ENCODE measurements at regions not wholly inside any gene's neighbourhood (a gene's known extent, or its start where the extent isn't known, plus 50 kb on each side); places are given as distances from the start of the nearest gene placed in this dataset.

DNA sequence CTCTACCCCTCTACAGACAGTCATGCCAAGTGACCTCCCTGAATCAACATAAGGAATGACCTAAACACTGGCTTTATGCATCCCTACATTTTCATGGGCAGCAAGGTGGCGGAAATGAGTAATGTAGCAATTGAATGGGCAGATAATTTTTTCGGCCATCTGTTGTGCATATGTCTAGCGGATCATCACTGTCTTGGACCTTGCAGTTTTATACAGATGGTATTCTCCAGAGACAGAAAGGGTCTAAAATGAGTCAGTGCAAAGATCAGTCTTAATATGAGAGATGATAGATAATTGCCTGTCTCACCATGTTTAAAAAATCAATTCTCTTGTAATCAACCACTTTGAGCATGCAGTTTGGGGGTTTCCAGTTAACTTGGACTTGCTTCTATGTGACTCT is 177.3 kb upstream of the DKK2 start:
- TF ChIP-seq EZH2 (IDR thresholded peaks at IDR 0.05; ENCODE audit: borderline replicate concordance, low read depth, low read length, severe bottlenecking) = no peak
- TF ChIP-seq, protein P1, sequence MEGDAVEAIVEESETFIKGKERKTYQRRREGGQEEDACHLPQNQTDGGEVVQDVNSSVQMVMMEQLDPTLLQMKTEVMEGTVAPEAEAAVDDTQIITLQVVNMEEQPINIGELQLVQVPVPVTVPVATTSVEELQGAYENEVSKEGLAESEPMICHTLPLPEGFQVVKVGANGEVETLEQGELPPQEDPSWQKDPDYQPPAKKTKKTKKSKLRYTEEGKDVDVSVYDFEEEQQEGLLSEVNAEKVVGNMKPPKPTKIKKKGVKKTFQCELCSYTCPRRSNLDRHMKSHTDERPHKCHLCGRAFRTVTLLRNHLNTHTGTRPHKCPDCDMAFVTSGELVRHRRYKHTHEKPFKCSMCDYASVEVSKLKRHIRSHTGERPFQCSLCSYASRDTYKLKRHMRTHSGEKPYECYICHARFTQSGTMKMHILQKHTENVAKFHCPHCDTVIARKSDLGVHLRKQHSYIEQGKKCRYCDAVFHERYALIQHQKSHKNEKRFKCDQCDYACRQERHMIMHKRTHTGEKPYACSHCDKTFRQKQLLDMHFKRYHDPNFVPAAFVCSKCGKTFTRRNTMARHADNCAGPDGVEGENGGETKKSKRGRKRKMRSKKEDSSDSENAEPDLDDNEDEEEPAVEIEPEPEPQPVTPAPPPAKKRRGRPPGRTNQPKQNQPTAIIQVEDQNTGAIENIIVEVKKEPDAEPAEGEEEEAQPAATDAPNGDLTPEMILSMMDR (IDR thresholded peaks at IDR 0.05; ENCODE audit: borderline replicate concordance, extremely low read depth, low read length, poor library complexity, severe bottlenecking) = no peak
- H3K9me3 ChIP-seq (ENCODE audit: insufficient read depth, low read length, severe bottlenecking) = no peaks in the 10 kb centered on the region
- ATAC-seq (ENCODE audit: insufficient read depth, low read depth) (no peak), DNase-seq (no peak)
- H3K9ac ChIP-seq (ENCODE audit: low read depth, low read length) = no peak overlapping the region
- H3K4me2 ChIP-seq (ENCODE audit: insufficient read depth, low read length) = no peak overlapping the region
- no peaks in the 10 kb centered on the region for H3K79me2 ChIP-seq (ENCODE audit: insufficient read depth, low read length)
- H3K36me3 ChIP-seq (ENCODE audit: insufficient read depth, low read length) = no peaks in the 10 kb centered on the region
- H3K4me1 ChIP-seq (ENCODE audit: insufficient read depth, low read length) = no peaks in the 10 kb centered on the region
- no peak overlapping the region for H3K27ac ChIP-seq (ENCODE audit: low read length)
- H4K20me1 ChIP-seq (ENCODE audit: insufficient read depth, low read length) = no peaks in the 10 kb centered on the region
- no peak overlapping the region for H2AFZ ChIP-seq (ENCODE audit: low read depth, low read length)
- no peak overlapping the region for H3K4me3 ChIP-seq (ENCODE audit: low read depth in 1 of 2, low read length in 2 of 2)
- peaks cover 2% of the 10 kb centered on the region for H3K27me3 ChIP-seq (ENCODE audit: insufficient read depth, low read length, poor library complexity)

DNA sequence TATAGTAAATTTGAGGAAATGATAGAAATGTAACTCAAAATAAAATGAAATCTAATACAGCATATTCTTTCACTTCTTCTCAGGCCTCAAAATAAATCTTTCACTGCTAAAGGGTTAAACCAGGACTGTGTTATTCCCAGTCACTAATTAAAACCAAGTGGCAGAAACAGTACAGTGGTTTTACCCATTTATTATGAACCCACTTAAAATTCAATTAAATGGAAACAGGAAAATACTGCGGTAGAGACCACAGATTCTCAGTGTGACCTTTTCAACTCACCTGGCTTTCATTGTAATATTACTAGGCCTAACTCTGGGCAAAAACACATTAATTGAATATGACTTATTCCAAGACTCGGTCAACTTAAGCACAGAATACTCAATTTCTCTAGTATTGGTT is 176.5 kb upstream of the DKK2 start:
- H4K20me1 ChIP-seq (ENCODE audit: insufficient read depth, low read length) = no peaks in the 10 kb centered on the region
- no peak for DNase-seq
- no peak overlapping the region for H3K4me3 ChIP-seq (ENCODE audit: low read depth in 1 of 2, low read length in 2 of 2)
- TF ChIP-seq, protein P1 (IDR thresholded peaks at IDR 0.05; ENCODE audit: borderline replicate concordance, extremely low read depth, low read length, poor library complexity, severe bottlenecking) = no peak
- TF ChIP-seq EZH2 (IDR thresholded peaks at IDR 0.05; ENCODE audit: borderline replicate concordance, low read depth, low read length, severe bottlenecking) = no peak
- no peak overlapping the region for H3K4me2 ChIP-seq (ENCODE audit: insufficient read depth, low read length)
- ATAC-seq (ENCODE audit: insufficient read depth, low read depth) = no peak
- no peaks in the 10 kb centered on the region for H3K36me3 ChIP-seq (ENCODE audit: insufficient read depth, low read length)
- H2AFZ ChIP-seq (ENCODE audit: low read depth, low read length) = no peak overlapping the region
- H3K9me3 ChIP-seq (ENCODE audit: insufficient read depth, low read length, severe bottlenecking) = no peaks in the 10 kb centered on the region
- no peaks in the 10 kb centered on the region for H3K79me2 ChIP-seq (ENCODE audit: insufficient read depth, low read length)
- no peaks in the 10 kb centered on the region for H3K4me1 ChIP-seq (ENCODE audit: insufficient read depth, low read length)
- H3K27me3 ChIP-seq (ENCODE audit: insufficient read depth, low read length, poor library complexity) = peaks cover 2% of the 10 kb centered on the region
- no peak overlapping the region for H3K27ac ChIP-seq (ENCODE audit: low read length)
- no peak overlapping the region for H3K9ac ChIP-seq (ENCODE audit: low read depth, low read length)

DNA sequence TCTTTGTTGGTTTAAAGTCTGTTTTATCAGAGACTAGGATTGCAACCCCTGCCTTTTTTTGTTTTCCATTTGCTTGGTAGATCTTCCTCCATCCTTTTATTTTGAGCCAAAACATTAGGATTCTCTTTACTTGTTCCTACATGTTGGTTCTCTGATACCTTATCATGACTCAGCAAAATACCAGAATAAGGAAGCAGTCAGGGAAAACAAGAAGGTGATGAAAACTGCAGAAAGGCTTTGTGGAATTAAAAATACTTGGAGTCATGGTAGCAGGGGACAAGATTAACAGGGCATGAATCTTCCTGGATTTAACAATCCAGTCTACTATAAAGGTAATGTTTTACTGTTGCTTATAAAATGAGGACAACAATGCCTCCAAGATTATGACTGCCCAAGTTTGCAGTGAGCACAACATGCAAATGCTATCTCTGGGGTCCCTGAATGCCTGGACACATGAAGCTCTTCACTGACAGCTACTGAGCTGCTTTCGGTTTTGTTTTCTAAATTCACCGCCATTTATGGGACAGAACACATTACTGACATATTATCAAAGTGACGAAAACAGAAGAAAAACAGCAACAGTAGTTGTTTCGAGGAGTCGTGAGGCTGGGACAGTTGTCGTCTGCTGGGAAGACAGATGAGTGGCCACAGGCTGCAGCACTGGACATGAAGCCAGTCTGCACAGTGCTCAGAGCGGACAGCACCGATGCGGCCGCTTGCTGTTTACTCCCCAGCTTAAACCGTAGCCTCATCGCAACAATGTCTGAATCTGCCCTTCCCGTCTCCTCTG is 174.5 kb upstream of the DKK2 start:
- Histone ChIP-seq H4K20me1 (ENCODE audit: insufficient read depth, low read length) (no peaks in the 10 kb centered on the region), H2AFZ (ENCODE audit: low read depth, low read length) (no peak overlapping the region), H3K9me3 (ENCODE audit: insufficient read depth, low read length, severe bottlenecking) (no peaks in the 10 kb centered on the region), H3K79me2 (ENCODE audit: insufficient read depth, low read length) (no peaks in the 10 kb centered on the region), H3K9ac (ENCODE audit: low read depth, low read length) (no peak overlapping the region), H3K4me2 (ENCODE audit: insufficient read depth, low read length) (no peak overlapping the region), H3K27me3 (ENCODE audit: insufficient read depth, low read length, poor library complexity) (no peaks in the 10 kb centered on the region), H3K27ac (ENCODE audit: low read length) (no peak overlapping the region), H3K4me3 (ENCODE audit: low read depth in 1 of 2, low read length in 2 of 2) (no peak overlapping the region), H3K4me1 (ENCODE audit: insufficient read depth, low read length) (no peaks in the 10 kb centered on the region), H3K36me3 (ENCODE audit: insufficient read depth, low read length) (no peaks in the 10 kb centered on the region)
- DNase-seq = no peak
- TF ChIP-seq, protein P1 (IDR thresholded peaks at IDR 0.05; ENCODE audit: borderline replicate concordance, extremely low read depth, low read length, poor library complexity, severe bottlenecking) = no peak
- TF ChIP-seq EZH2 (IDR thresholded peaks at IDR 0.05; ENCODE audit: borderline replicate concordance, low read depth, low read length, severe bottlenecking) = no peak
- peak; percentile 40; the same call in 1 of the 3 replicates for ATAC-seq (ENCODE audit: insufficient read depth, low read depth)
